Urinary bladder (tissue), 4 donors: ENCODE measurements at regions not wholly inside any gene's neighbourhood (a gene's known extent, or its start where the extent isn't known, plus 50 kb on each side); places are given as distances from the start of the nearest gene placed in this dataset. TPM values are rescaled to one million over a fixed set of nuclear protein-coding genes. Genes with fewer than 3 reads are reported as not detected.

ENCODE experiments used
- DNase-seq: peaks from one replicate; pipeline ENCODE4 v3.0.0-alpha.2; 2015; ENCODE audit errors: extremely low spot score
- H3K27ac ChIP-seq: one replicate; pipeline ENCODE4 v1.5.1; 2013; ENCODE audit warnings: low read depth, mild to moderate bottlenecking, moderate library complexity
- H3K36me3 ChIP-seq: one replicate; pipeline ENCODE4 v1.6.1; 2013; ENCODE audit warnings: mild to moderate bottlenecking, moderate library complexity; ENCODE audit not compliant: insufficient read depth
- H3K4me1 ChIP-seq: one replicate; pipeline ENCODE4 v1.6.1; 2013; ENCODE audit warnings: mild to moderate bottlenecking, moderate library complexity; ENCODE audit not compliant: insufficient read depth
- H3K4me3 ChIP-seq: one replicate; pipeline ENCODE4 v1.5.1; 2013; ENCODE audit warnings: low read depth, low read length
- WGBS: extraction: QIAGEN DNeasy Blood & Tissue Kit; methylation state at CpG from one replicate; pipeline ENCODE4 v1.1.7; 2013; 5-methylcytosine and 5-hydroxymethylcytosine counted together
- small RNA-seq: library from RNA; depleted of rRNA; stranded (forward); fragments of <200 nt; gene quantifications from one replicate; pipeline ENCODE3, GENCODE V24; 2014
- donor health status: healthy with polysubstance abuse.
- donor health status: healthy.

DNA sequence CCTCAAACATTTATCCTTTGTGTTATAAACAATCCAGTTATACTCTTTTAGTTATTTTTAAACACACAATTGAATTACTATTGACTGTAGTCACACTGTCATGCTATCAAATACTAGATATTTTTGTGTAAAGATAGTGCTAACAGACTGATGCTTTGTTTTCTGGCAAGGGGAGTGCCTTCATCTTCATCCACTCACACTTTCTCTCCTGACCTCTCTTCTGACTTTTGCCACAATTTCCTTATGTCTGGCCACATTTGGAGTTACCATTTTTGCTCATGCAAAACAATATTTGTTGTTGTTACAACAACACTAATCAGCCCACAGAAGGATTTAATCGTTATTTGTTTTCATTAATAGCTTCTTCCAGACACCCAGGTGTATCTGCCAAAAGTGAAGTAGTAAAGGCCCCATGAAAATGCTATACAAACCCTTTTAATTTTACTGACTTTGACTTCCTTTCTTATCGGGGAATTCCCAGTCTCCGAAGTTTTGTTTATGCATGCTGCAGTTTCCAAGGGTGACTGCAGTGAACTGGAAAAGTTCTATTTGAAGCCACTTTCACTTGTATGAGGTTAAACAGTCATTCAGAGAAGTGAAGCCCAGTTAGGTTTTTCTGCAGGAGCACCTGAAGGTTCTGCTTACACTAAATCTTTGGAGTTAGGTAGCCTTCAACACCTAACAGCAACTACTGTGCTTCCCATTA is 66.1 kb upstream of the FRY start:
- Histone ChIP-seq H3K4me1 (no peaks in the 10 kb centered on the region), H3K27ac (no peak overlapping the region), H3K4me3 (no peak overlapping the region), H3K36me3 (no peaks in the 10 kb centered on the region)
- 15% methylated on average over 3 of the region's 3 CpGs for WGBS
- DNase-seq, result peak; percentile 29

DNA sequence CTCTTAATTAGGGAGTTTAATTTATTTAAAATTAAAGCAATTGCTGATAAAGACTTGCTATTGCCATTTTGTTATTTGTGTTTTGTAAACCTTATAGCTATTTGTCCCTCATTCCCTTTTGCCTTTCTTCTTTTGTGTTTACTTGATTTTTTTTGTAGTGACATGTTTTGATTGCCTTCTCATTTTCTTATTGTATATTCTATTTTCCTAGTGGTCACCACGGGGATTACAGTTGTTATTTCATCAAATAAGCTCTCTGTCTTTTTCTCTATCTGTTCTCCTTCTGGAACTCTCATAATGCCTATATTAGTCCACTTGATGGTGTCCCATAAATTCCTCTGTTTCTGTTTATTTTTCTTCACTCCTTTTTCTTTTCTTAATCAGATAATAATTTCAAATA is 64.4 kb upstream of the FRY start:
- WGBS, result 82% methylated on average over 1 of the region's 1 CpG
- no peaks in the 10 kb centered on the region for H3K36me3 ChIP-seq
- no peaks in the 10 kb centered on the region for H3K4me1 ChIP-seq
- no peak overlapping the region for H3K4me3 ChIP-seq
- no peak for DNase-seq
- no peak overlapping the region for H3K27ac ChIP-seq

DNA sequence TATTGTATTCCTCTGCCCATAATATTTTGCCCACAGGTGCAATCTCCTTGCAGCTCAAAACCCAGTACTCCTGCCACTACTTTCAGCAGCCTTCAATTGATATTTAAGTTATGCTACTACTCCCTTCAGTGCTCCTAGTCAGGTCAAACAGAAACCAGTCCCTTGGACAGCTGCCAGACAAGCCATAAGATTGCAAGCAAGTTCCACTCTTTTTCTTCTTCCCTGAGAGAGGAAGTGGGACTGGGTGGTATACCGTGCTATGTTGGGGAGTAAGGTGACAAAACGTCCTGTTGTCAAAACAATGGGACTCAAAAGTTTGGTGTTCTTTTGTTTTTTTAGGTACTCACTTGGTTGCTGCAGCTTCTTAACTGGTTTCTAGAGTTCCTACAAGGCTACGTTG is 63.1 kb upstream of the FRY start:
- Histone ChIP-seq H3K36me3 (no peaks in the 10 kb centered on the region), H3K27ac (no peak overlapping the region), H3K4me1 (no peaks in the 10 kb centered on the region), H3K4me3 (no peak overlapping the region)
- DNase-seq, result no peak
- 67% methylated on average over 3 of the region's 3 CpGs for WGBS

DNA sequence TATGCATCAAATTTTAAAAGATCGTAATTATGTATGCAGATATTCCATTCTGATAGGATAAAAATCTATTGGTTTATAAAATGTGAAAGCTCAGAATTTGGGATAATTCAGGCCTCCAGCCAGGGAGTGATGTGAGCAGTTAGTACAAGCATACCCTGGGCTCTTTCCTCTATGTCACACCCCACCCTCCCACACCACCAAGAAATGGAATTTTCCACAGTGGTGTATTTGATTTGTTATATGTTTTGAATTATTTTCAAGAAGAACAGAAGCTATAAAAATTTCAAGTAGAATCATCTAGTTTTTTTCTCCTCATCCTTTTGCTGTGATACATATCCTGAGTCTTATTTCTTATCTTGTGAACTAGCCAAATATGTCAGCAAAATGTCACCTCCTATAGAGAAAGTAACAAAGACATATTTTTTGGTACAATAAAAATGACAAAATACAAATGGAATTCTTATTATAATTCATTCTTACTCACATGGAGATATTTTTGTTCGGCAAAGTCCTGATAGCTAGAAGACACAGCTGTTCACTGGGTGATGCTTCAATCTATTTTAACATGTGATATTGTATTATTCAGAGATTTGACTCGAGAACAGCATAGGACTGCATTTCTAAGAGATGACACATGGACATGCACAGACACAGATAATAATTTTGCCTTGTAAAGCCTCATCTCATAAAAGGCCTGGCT is 61.2 kb upstream of the FRY start:
- no peak overlapping the region for H3K27ac ChIP-seq
- no peaks in the 10 kb centered on the region for H3K36me3 ChIP-seq
- 23% methylated on average over 3 of the region's 3 CpGs for WGBS
- DNase-seq, result no peak
- no peaks in the 10 kb centered on the region for H3K4me1 ChIP-seq
- no peak overlapping the region for H3K4me3 ChIP-seq

DNA sequence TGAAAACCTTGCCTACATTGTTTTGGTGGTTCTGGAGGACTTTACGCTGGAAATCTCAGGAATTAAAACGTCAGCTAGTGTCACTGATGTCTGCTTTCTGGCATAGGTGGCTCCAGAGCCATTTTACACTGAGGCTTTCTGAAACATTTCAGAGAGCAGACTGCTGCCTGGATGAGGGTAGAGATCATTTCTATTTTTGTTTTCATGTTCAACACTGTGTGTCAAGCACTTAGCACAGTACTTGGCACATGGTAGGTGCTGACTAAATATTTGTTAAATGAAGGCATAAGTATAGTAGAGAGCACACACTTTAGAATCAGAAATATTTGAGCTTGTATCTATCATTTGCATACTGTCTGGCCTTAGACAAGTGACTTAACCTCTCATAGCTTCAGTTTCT is 59.1 kb upstream of the FRY start:
- Histone ChIP-seq H3K4me3 (no peak overlapping the region), H3K4me1 (no peaks in the 10 kb centered on the region), H3K36me3 (no peaks in the 10 kb centered on the region), H3K27ac (no peak overlapping the region)
- WGBS, result 82% methylated on average over 2 of the region's 2 CpGs
- no peak for DNase-seq

DNA sequence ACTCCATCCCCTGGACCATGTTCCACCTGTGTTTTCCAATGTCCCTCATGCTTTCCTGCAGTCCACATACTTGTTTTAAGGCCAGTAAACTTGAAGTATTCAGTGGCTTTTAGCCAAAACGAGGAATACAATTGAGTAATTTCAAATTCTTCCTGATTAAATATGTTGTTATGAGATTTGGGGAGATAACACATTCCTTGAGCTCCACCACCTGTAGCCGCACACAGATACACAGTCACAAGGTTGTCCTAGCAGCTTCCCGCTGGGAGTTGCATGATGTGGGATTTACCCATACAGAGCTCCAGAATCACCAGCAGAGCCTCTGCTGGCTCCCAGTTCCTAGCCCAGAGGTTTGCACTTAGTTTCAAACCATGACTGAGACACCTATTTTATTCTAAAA is 53.6 kb upstream of the FRY start:
- no peak overlapping the region for H3K27ac ChIP-seq

DNA sequence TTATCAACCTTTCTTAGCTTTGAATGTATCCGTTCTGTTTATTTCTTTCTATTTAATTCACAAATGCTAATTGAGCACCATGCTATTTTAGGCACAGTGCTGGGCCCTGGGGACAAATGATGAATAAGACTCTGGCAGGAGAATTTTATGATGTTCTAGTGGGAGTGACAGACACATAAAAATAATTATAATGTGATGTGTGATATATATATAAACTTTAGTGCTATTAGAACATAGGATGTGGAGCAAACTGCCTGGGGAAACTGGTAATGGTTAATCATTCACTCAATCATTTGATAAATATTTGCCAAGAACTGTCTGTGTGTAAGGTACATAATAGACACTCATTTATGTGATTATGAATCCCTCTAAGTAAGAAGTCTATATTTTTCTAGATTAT is 50.7 kb upstream of the FRY start:
- WGBS, result 60% methylated on average over 1 of the region's 1 CpG
- no peak for DNase-seq
- H3K4me3 ChIP-seq, result no peak overlapping the region

More for the DNA sequence above, 53.6 kb upstream of the FRY start:
- 70% methylated on average over 3 of the region's 3 CpGs for WGBS
- no peaks in the 10 kb centered on the region for H3K4me1 ChIP-seq
- DNase-seq, result no peak
- no peak overlapping the region for H3K4me3 ChIP-seq
- no peaks in the 10 kb centered on the region for H3K36me3 ChIP-seq

More for the DNA sequence above, 50.7 kb upstream of the FRY start:
- no peaks in the 10 kb centered on the region for H3K36me3 ChIP-seq
- no peaks in the 10 kb centered on the region for H3K4me1 ChIP-seq
- H3K27ac ChIP-seq, result no peak overlapping the region

Small RNA genes in the stretch of these regions (small RNA-seq; reads per million reads assigned to genes)
- not detected for gene RF00017
